Small intestine (tissue), 7 donors: ENCODE measurements at regions not wholly inside any gene's neighbourhood (a gene's known extent, or its start where the extent isn't known, plus 50 kb on each side); places are given as distances from the start of the nearest gene placed in this dataset.

Experiments
- DNase-seq, 2 donors: peaks; one replicate each; pipeline versions ENCODE4 v3.0.0 to v3.0.0-alpha.2; 2013
- FAIRE-seq: peaks from 2 replicates; lab custom pipeline; 2012; peaks lifted over from hg19 to GRCh38; lab: Jason Lieb, UNC
- H3K27ac ChIP-seq, 3 donors: one replicate each; pipeline ENCODE4 v1.5.1; 2013; ENCODE audit warnings: low read length in 2 of 3, mild to moderate bottlenecking in 2 of 3, control low read depth in 1 of 3, inconsistent platforms in 1 of 3, low read depth in 1 of 3, moderate library complexity in 1 of 3
- H3K27me3 ChIP-seq, 3 donors: one replicate each; pipeline ENCODE4 v1.6.1; 2013; ENCODE audit warnings: low read length in 3 of 3, inconsistent platforms in 1 of 3; ENCODE audit not compliant: control insufficient read depth in 3 of 3, insufficient read depth in 3 of 3
- H3K36me3 ChIP-seq, 3 donors: one replicate each; pipeline ENCODE4 v1.6.1; 2013; ENCODE audit warnings: low read length in 3 of 3, inconsistent platforms in 1 of 3, low read depth in 1 of 3, mild to moderate bottlenecking in 1 of 3, moderate library complexity in 1 of 3; ENCODE audit not compliant: control insufficient read depth in 3 of 3, insufficient read depth in 2 of 3
- H3K4me1 ChIP-seq, 3 donors: one replicate each; pipeline ENCODE4 v1.6.1; 2013; ENCODE audit warnings: low read length in 2 of 3, inconsistent platforms in 1 of 3, low read depth in 1 of 3, mild to moderate bottlenecking in 1 of 3, moderate library complexity in 1 of 3; ENCODE audit not compliant: control insufficient read depth in 3 of 3, insufficient read depth in 2 of 3
- H3K4me3 ChIP-seq, 3 donors: one replicate each; pipeline ENCODE4 v1.5.1; 2013; ENCODE audit warnings: low read length in 3 of 3, control low read depth in 1 of 3, inconsistent platforms in 1 of 3, low read depth in 1 of 3, mild to moderate bottlenecking in 1 of 3, moderate library complexity in 1 of 3
- H3K9me3 ChIP-seq, 2 donors: one replicate each; pipeline ENCODE4 v1.6.1; 2013; ENCODE audit warnings: low read depth in 1 of 2, low read length in 1 of 2; ENCODE audit not compliant: control insufficient read depth in 2 of 2, insufficient read depth in 1 of 2
- WGBS, 3 donors: extraction: QIAGEN DNeasy Blood & Tissue Kit; methylation state at CpG; one replicate each; pipeline ENCODE4 v1.1.7; 2013; 5-methylcytosine and 5-hydroxymethylcytosine counted together
- donor health status: healthy with polysubstance abuse.
- donor health status: control.
- donor health status: control.
- donor health status: Bipolar disorder and iron deficiency.
- donor health status: healthy.

GRCh38 chr11:116412118-116412889 is 360.5 kb downstream of the BUD13 start:
- Histone ChIP-seq H3K27me3 (peaks cover 0 to 2% (median 2%) of the 10 kb centered on the region in 3 donors), H3K9me3 (peaks cover 0 to 4% of the 10 kb centered on the region in 2 donors), H3K4me1 (peaks cover 0 to 16% (median 0%) of the 10 kb centered on the region in 3 donors), H3K27ac (peak overlapping the region in 1 of 3 donors; percentile 10), H3K4me3 (no peak overlapping the region), H3K36me3 (no peaks in the 10 kb centered on the region)
- DNase-seq (peak; percentile 55 to 80), FAIRE-seq (no peak)
- WGBS, 3 donors = 44 to 58% (median 46%) methylated on average over 6 of the region's 6 CpGs

- Histone ChIP-seq H3K27me3 (peaks cover 0 to 2% (median 2%) of the 10 kb centered on the region in 3 donors), H3K9me3 (peaks cover 0 to 4% of the 10 kb centered on the region in 2 donors), H3K4me3 (no peak overlapping the region), H3K4me1 (peaks cover 0 to 16% (median 0%) of the 10 kb centered on the region in 3 donors), H3K27ac (no peak overlapping the region), H3K36me3 (no peaks in the 10 kb centered on the region)
- no peak for FAIRE-seq
- DNase-seq = no peak
- 79 to 92% (median 81%) methylated on average over 4 of the region's 4 CpGs for WGBS, 3 donors
Observed at GRCh38 chr11:116409238-116409637, 363.5 kb downstream of the BUD13 start.

GRCh38 chr11:116406042-116406441 is 366.7 kb downstream of the BUD13 start:
- no peaks in the 10 kb centered on the region for H3K9me3 ChIP-seq

DNA sequence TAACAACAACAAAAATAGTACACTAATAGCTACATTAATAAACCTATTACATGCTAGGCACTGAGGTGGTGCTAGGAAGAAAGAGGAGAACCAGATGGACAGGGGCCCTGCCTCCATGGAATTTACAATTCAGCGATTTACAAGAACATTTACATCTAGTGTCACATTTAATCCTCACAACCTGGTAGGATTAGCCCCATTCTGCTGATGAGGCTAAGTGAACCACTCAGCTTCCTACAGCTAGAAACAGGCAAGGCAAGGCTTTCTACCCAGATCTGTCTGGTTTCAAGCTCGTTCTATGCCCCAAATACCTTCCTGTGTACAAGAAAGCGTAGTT is 368.4 kb downstream of the BUD13 start:
- H3K36me3 ChIP-seq = no peaks in the 10 kb centered on the region
- FAIRE-seq (no peak), DNase-seq (no peak)
- no peak overlapping the region for H3K27ac ChIP-seq
- no peaks in the 10 kb centered on the region for H3K4me1 ChIP-seq
- H3K9me3 ChIP-seq = no peaks in the 10 kb centered on the region
- H3K27me3 ChIP-seq = no peaks in the 10 kb centered on the region
- 67 to 79% (median 70%) methylated on average over 3 of the region's 3 CpGs for WGBS, 3 donors
- H3K4me3 ChIP-seq = no peak overlapping the region

More at GRCh38 chr11:116406042-116406441, 366.7 kb downstream of the BUD13 start:
- no peaks in the 10 kb centered on the region for H3K36me3 ChIP-seq
- H3K27me3 ChIP-seq = peaks cover 0 to 2% (median 0%) of the 10 kb centered on the region in 3 donors
- H3K4me1 ChIP-seq = no peaks in the 10 kb centered on the region
- DNase-seq (no peak), FAIRE-seq (no peak)
- H3K27ac ChIP-seq = no peak overlapping the region
- 33 to 58% (median 55%) methylated on average over 1 of the region's 1 CpG for WGBS, 3 donors
- no peak overlapping the region for H3K4me3 ChIP-seq

DNA sequence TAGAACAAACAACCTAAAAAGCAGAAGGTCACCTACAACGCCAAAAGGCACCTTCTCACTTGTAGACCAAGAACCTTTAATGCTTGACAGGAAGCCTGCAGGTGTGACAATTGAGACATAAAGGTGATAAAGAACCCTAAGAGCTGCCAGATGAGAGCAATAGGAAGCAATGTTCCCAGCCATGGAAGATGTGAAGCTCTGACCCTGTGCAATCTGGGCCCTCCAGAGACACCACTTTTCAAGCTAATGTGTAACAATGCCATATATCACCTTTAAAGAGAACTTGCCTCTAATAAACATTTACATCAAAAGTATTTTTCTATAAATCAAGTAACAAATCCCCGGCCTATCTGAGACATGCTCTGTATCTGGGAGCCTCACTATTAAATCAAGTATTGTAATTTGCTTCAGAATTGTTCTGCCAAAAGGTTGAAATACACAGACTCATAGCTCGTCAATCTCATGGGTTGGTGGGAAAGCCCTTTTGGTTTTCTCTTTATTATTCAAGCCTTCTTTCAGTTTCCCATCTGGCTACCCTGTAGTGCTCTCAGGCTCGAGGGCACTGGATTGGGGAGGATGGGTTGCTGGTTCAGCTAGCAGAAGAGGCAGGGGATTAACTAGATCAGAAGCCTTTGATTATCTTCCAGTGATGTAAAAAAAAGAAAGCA is 368.9 kb downstream of the BUD13 start:
- Histone ChIP-seq H3K9me3 (no peaks in the 10 kb centered on the region), H3K27me3 (no peaks in the 10 kb centered on the region), H3K4me3 (no peak overlapping the region), H3K36me3 (no peaks in the 10 kb centered on the region), H3K4me1 (no peaks in the 10 kb centered on the region), H3K27ac (no peak overlapping the region)
- WGBS, 3 donors = 53 to 78% (median 67%) methylated on average over 4 of the region's 4 CpGs
- DNase-seq (no peak), FAIRE-seq (no peak)

GRCh38 chr11:116400081-116400480 is 372.7 kb downstream of the BUD13 start:
- no peaks in the 10 kb centered on the region for H3K36me3 ChIP-seq
- no peak overlapping the region for H3K4me3 ChIP-seq
- H3K27me3 ChIP-seq = no peaks in the 10 kb centered on the region
- no peaks in the 10 kb centered on the region for H3K4me1 ChIP-seq
- H3K27ac ChIP-seq = no peak overlapping the region
- DNase-seq (no peak), FAIRE-seq (no peak)
- 63 to 86% (median 75%) methylated on average over 5 of the region's 5 CpGs for WGBS, 3 donors
- no peaks in the 10 kb centered on the region for H3K9me3 ChIP-seq

DNA sequence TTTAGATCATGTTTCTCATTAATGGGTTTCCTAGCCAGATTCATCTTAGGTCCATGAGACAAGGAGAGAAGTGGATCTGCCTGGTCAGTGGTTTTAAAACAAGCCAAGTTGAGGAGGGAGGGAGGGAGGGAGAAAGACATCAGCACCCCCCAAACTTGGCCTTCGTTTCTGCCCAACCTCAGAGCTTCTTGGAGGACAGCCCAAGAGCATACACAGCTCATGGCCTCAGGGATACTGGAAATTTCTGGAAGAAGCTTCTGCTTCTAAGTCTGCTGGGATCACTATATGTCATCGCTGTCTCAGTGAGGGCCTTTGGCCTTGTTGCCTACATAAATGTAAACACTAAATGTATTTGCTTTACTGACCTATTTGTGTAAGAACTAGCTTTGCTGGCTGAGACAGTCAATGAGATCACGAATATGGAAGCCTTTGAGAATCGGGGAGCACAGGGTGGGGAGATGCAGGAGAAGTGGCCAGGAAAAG is 375.1 kb downstream of the BUD13 start:
- 60 to 79% (median 75%) methylated on average over 4 of the region's 4 CpGs for WGBS, 3 donors

GRCh38 chr11:116396331-116396730 is 376.5 kb downstream of the BUD13 start:
- Histone ChIP-seq H3K27ac (no peak overlapping the region), H3K4me3 (no peak overlapping the region), H3K9me3 (peaks cover 2 to 6% of the 10 kb centered on the region in 2 donors), H3K36me3 (no peaks in the 10 kb centered on the region), H3K4me1 (no peaks in the 10 kb centered on the region), H3K27me3 (peaks cover 0 to 2% (median 0%) of the 10 kb centered on the region in 3 donors)
- no peak for FAIRE-seq
- no peak for DNase-seq
- 13 to 38% (median 17%) methylated on average over 2 of the region's 2 CpGs for WGBS, 3 donors

More for the DNA sequence above, 375.1 kb downstream of the BUD13 start:
- Histone ChIP-seq H3K27me3 (peaks cover 0 to 2% (median 0%) of the 10 kb centered on the region in 3 donors), H3K36me3 (no peaks in the 10 kb centered on the region), H3K9me3 (peaks cover 2 to 6% of the 10 kb centered on the region in 2 donors), H3K4me3 (no peak overlapping the region), H3K27ac (no peak overlapping the region), H3K4me1 (no peaks in the 10 kb centered on the region)
- FAIRE-seq (no peak), DNase-seq (no peak)
